IMR-90 (cell line): ENCODE measurements at regions not wholly inside any gene's neighbourhood (a gene's known extent, or its start where the extent isn't known, plus 50 kb on each side); places are given as distances from the start of the nearest gene placed in this dataset.

Source experiments
- ATAC-seq: fragments of 200-7000 bp; cut with Tn5 transposase; 2 replicates; pipeline ENCODE4 v1.9.1; 2020; ENCODE audit warnings: low read depth, mild to moderate bottlenecking, moderate library complexity
- BruUV-seq: library from RNA; stranded (reverse); fragments of 400-500 nt; replicated peaks from 2 replicates; lab custom pipeline; 2021; lab: Mats Ljungman, UMichigan
- CTCF ChIA-PET: fragments of 300-600 bp; formaldehyde crosslinking; extraction: SDS; loops from one replicate; lab custom pipeline; 2021; ENCODE audit warnings: antibody characterized with exemption; lab: Yijun Ruan, JAX
- POLR2A ChIA-PET: fragments of 300-600 bp; sonication (Branson Sonifier 250); formaldehyde crosslinking; loops from one replicate; lab custom pipeline; 2022; ENCODE audit warnings: antibody characterized with exemption; ENCODE audit not compliant: unreplicated experiment; lab: Charles Lee
- DNase-seq: peaks from one replicate; pipeline ENCODE4 v3.0.0; 2013
- H2AFZ ChIP-seq: replicated peaks from 2 replicates; pipeline ENCODE3; 2013; ENCODE audit warnings: low read length, mild to moderate bottlenecking; ENCODE audit not compliant: poor library complexity
- H2AK5ac ChIP-seq: 2 replicates; pipeline ENCODE4 v1.6.1; 2013; ENCODE audit warnings: low read depth, low read length, inconsistent platforms
- H2AK9ac ChIP-seq: replicated peaks from 2 replicates; pipeline ENCODE3; 2013; ENCODE audit warnings: mild to moderate bottlenecking, low read depth, low read length, moderate library complexity; ENCODE audit not compliant: poor library complexity
- H2BK120ac ChIP-seq: 2 replicates; pipeline ENCODE4 v1.6.1; 2013; ENCODE audit warnings: low read depth, low read length, inconsistent platforms
- H2BK15ac ChIP-seq: 3 replicates; pipeline ENCODE4 v1.6.1; 2013; ENCODE audit warnings: low read depth, low read length, inconsistent platforms
- H2BK20ac ChIP-seq: 2 replicates; pipeline ENCODE4 v1.6.1; 2013; ENCODE audit warnings: low read depth, mild to moderate bottlenecking, inconsistent platforms, low read length, moderate library complexity
- H2BK5ac ChIP-seq: 2 replicates; pipeline ENCODE4 v1.6.1; 2013; ENCODE audit warnings: mild to moderate bottlenecking, low read depth, low read length, inconsistent platforms; ENCODE audit not compliant: poor library complexity, severe bottlenecking
- H3K14ac ChIP-seq: replicated peaks from 2 replicates; pipeline ENCODE4 v1.6.1; 2013; ENCODE audit warnings: low read depth, low read length, inconsistent platforms
- H3K18ac ChIP-seq: 2 replicates; pipeline ENCODE4 v1.6.1; 2013; ENCODE audit warnings: low read depth, low read length, control low read depth
- H3K23ac ChIP-seq: 2 replicates; pipeline ENCODE4 v1.6.1; 2013; ENCODE audit warnings: low read depth, low read length, inconsistent platforms
- H3K27ac ChIP-seq: 2 replicates; pipeline ENCODE4 v1.5.1; 2013; ENCODE audit warnings: mild to moderate bottlenecking, control low read depth, low read length; ENCODE audit not compliant: insufficient read depth
- H3K27me3 ChIP-seq: 2 replicates; pipeline ENCODE4 v1.6.1; 2013; ENCODE audit warnings: low read length; ENCODE audit not compliant: control insufficient read depth, insufficient read depth
- H3K36me3 ChIP-seq: 2 replicates; pipeline ENCODE4 v1.6.1; 2013; ENCODE audit warnings: low read length, mixed read lengths; ENCODE audit not compliant: control insufficient read depth, insufficient read depth
- H3K4ac ChIP-seq: 2 replicates; pipeline ENCODE4 v1.6.1; 2013; ENCODE audit warnings: low read depth, low read length, inconsistent platforms
- H3K4me1 ChIP-seq: 2 replicates; pipeline ENCODE4 v1.6.1; 2013; ENCODE audit warnings: low read length, mixed read lengths; ENCODE audit not compliant: control insufficient read depth, insufficient read depth
- H3K4me2 ChIP-seq: 2 replicates; pipeline ENCODE4 v1.6.1; 2013; ENCODE audit warnings: low read depth, mild to moderate bottlenecking, control low read depth, low read length, moderate library complexity
- H3K4me3 ChIP-seq: 2 replicates; pipeline ENCODE4 v1.5.1; 2013; ENCODE audit warnings: low read depth, mild to moderate bottlenecking, control low read depth, low read length, moderate library complexity; ENCODE audit not compliant: insufficient read depth
- H3K56ac ChIP-seq: 2 replicates; pipeline ENCODE4 v1.6.1; 2013; ENCODE audit warnings: low read length, inconsistent platforms; ENCODE audit not compliant: insufficient read depth; ENCODE audit errors: extremely low read depth
- H3K79me1 ChIP-seq, 2 experiments: 2 replicates each; pipeline ENCODE4 v1.6.1; 2013; ENCODE audit warnings: low read length in 2 of 2, inconsistent platforms in 1 of 2, low read depth in 1 of 2
- H3K9ac ChIP-seq: 2 replicates; pipeline ENCODE4 v1.6.1; 2013; ENCODE audit warnings: low read depth, low read length, control low read depth
- H3K9me1 ChIP-seq: 2 replicates; pipeline ENCODE4 v1.6.1; 2013; ENCODE audit warnings: low read length, inconsistent platforms; ENCODE audit not compliant: insufficient read depth
- H3K9me3 ChIP-seq: 2 replicates; pipeline ENCODE4 v1.6.1; 2013; ENCODE audit warnings: low read length; ENCODE audit not compliant: control insufficient read depth, insufficient read depth
- H4K20me1 ChIP-seq: 2 replicates; pipeline ENCODE4 v1.6.1; 2013; ENCODE audit warnings: low read length, inconsistent platforms; ENCODE audit not compliant: insufficient read depth
- H4K5ac ChIP-seq: 2 replicates; pipeline ENCODE4 v1.6.1; 2013; ENCODE audit warnings: mild to moderate bottlenecking, low read depth, low read length, control low read depth
- H4K8ac ChIP-seq, 2 experiments: 2 replicates each; pipeline ENCODE4 v1.6.1; 2013; ENCODE audit warnings: low read depth in 2 of 2, low read length in 2 of 2, control low read depth in 1 of 2, inconsistent platforms in 1 of 2
- H4K91ac ChIP-seq: 2 replicates; pipeline ENCODE4 v1.6.1; 2013; ENCODE audit warnings: low read depth, low read length, inconsistent platforms; ENCODE audit not compliant: insufficient read depth
- BHLHE40 ChIP-seq: fragments of 150-350 bp; IDR thresholded peaks from 2 replicates; pipeline ENCODE4 v1.6.1; 2016; ENCODE audit warnings: mild to moderate bottlenecking, low read depth, low read length
- CEBPB ChIP-seq: IDR thresholded peaks from 2 replicates; pipeline ENCODE4 v1.6.1; 2012; ENCODE audit warnings: low read depth, low read length, improper control_type of control experiment
- CHD1 ChIP-seq: IDR thresholded peaks from 2 replicates; pipeline ENCODE4 v1.6.1; 2012; ENCODE audit warnings: low read depth, low read length, improper control_type of control experiment
- FOS ChIP-seq: fragments of 150-350 bp; IDR thresholded peaks from 2 replicates; pipeline ENCODE4 v1.6.1; 2016; ENCODE audit warnings: low read depth, low read length
- MAFK ChIP-seq: IDR thresholded peaks from 2 replicates; pipeline ENCODE4 v1.6.1; 2012; ENCODE audit warnings: low read depth, low read length, improper control_type of control experiment
- MAZ ChIP-seq: IDR thresholded peaks from 2 replicates; pipeline ENCODE4 v1.6.1; 2012; ENCODE audit warnings: low read depth, mild to moderate bottlenecking, low read length, improper control_type of control experiment, moderate library complexity, borderline replicate concordance
- MXI1 ChIP-seq: IDR thresholded peaks from 2 replicates; pipeline ENCODE4 v1.6.1; 2012; ENCODE audit warnings: low read depth, mild to moderate bottlenecking, low read length, moderate library complexity, borderline replicate concordance
- NFE2L2 ChIP-seq: fragments of 150-350 bp; IDR thresholded peaks from 2 replicates; pipeline ENCODE4 v1.6.1; 2016; ENCODE audit warnings: low read depth, mild to moderate bottlenecking, low read length
- POLR2A ChIP-seq: IDR thresholded peaks from 2 replicates; pipeline ENCODE4 v1.6.1; 2012; ENCODE audit warnings: mild to moderate bottlenecking, low read depth, low read length
- RAD21 ChIP-seq: IDR thresholded peaks from 2 replicates; pipeline ENCODE4 v1.6.1; 2012; ENCODE audit warnings: low read length, improper control_type of control experiment
- RCOR1 ChIP-seq: IDR thresholded peaks from 2 replicates; pipeline ENCODE4 v1.6.1; 2012; ENCODE audit warnings: mild to moderate bottlenecking, low read length, improper control_type of control experiment; ENCODE audit not compliant: insufficient replicate concordance
- RFX5 ChIP-seq: IDR thresholded peaks from 2 replicates; pipeline ENCODE4 v1.8.0; 2012; ENCODE audit warnings: low read depth, mild to moderate bottlenecking, low read length, moderate library complexity
- SMC3 ChIP-seq: fragments of 150-350 bp; IDR thresholded peaks from 2 replicates; pipeline ENCODE4 v1.6.1; 2016; ENCODE audit warnings: low read depth, mild to moderate bottlenecking, antibody characterized with exemption, low read length, moderate library complexity
- dilution Hi-C: fragments of 300-500 bp; cut with HindIII; formaldehyde crosslinking; loops from one replicate; pipeline ENCODE4 v1.14.3; 2018; ENCODE audit warnings: low sequenced_read_pairs; ENCODE audit not compliant: unreplicated experiment
- in situ Hi-C: fragments of 300-500 bp; cut with MboI; formaldehyde crosslinking; loops from 3 replicates; pipeline ENCODE4 v1.14.3; 2019; ENCODE audit warnings: low sequenced_read_pairs, inconsistent platforms, mixed read lengths
- intact Hi-C: fragments of 100-400 bp; cut with micrococcal nuclease; formaldehyde crosslinking; loops from 2 replicates; pipeline ENCODE4 v1.10.0; 2022
- TF ChIP-seq, protein P1 (sequence below): fragments of 150-350 bp; IDR thresholded peaks from 2 replicates; pipeline ENCODE4 v1.6.1; 2017; ENCODE audit warnings: mild to moderate bottlenecking, antibody characterized with exemption, low read length, low read depth
- TF ChIP-seq, protein P2 (sequence below): fragments of 150-350 bp; IDR thresholded peaks from 2 replicates; pipeline ENCODE4 v1.6.1; 2016; ENCODE audit warnings: low read depth, mild to moderate bottlenecking, low read length, moderate library complexity, borderline replicate concordance
- TF ChIP-seq, protein P3 (sequence below): conservative IDR thresholded peaks from 2 replicates; pipeline ENCODE4 v1.5.1; 2012; ENCODE audit warnings: mild to moderate bottlenecking, low read depth, low read length, improper control_type of control experiment

DNA sequence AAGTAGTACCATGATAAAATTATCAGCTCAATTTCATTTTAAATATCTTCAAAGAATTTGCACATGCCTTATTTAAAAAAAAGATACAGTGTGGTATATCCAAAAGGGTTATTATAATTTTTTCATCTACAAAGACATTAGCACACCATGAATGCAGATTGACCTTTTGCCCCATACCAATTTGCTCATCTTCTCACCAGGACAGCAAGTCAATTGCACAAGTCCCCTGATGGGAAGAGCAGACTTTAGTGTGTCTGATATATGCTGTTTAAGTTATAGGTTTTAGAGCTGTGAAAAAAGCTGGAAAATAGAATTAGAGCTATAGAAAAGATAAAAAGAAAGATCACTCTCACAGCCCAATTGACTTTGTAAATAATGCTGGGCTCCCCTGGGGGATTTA is 325.8 kb upstream of the CDH6 start:
- POLR2A ChIA-PET: no interaction called here

More for the DNA sequence above, 325.8 kb upstream of the CDH6 start:
- dilution Hi-C loops (no loop called here), intact Hi-C loops (no loop called here), in situ Hi-C loops (no loop called here)
- no peak overlapping the region for H4K91ac ChIP-seq
- H3K4me1 ChIP-seq: peaks cover 3% of the 10 kb centered on the region; the same call in 1 of the 2 replicates
- no peak overlapping the region for H3K23ac ChIP-seq
- H2AK5ac ChIP-seq: no peak overlapping the region
- no peak overlapping the region for H3K14ac ChIP-seq
- no peak overlapping the region for H2BK5ac ChIP-seq
- H2AFZ ChIP-seq: no peak overlapping the region
- H2BK20ac ChIP-seq: no peak overlapping the region
- H3K9me3 ChIP-seq: no peaks in the 10 kb centered on the region
- H3K36me3 ChIP-seq: no peaks in the 10 kb centered on the region
- H3K79me1 ChIP-seq: no peaks in the 10 kb centered on the region
- H3K4ac ChIP-seq: no peak overlapping the region
- no TSS peak for BruUV-seq
- ATAC-seq (no peak), DNase-seq (no peak)
- no peak overlapping the region for H3K18ac ChIP-seq
- H2BK15ac ChIP-seq: no peak overlapping the region; the same call in 2 of the 3 replicates
- H3K4me2 ChIP-seq: no peak overlapping the region
- no peaks in the 10 kb centered on the region for H3K9me1 ChIP-seq
- no peak overlapping the region for H2BK120ac ChIP-seq
- no peak overlapping the region for H3K9ac ChIP-seq
- no peak overlapping the region for H3K27ac ChIP-seq
- no peaks in the 10 kb centered on the region for H3K27me3 ChIP-seq
- CTCF ChIA-PET: interaction anchor here (0.7 kb wide), 1 partner anchor 14 kb away, joined by 6 read pairs; no protein-coding TSS in a partner anchor
- no peaks in the 10 kb centered on the region for H4K20me1 ChIP-seq
- no peak overlapping the region for H2AK9ac ChIP-seq
- no peak overlapping the region for H4K8ac ChIP-seq
- no peak overlapping the region for H3K56ac ChIP-seq
- no peak overlapping the region for H4K5ac ChIP-seq
- H3K4me3 ChIP-seq: no peak overlapping the region
- no peak for TF ChIP-seq RFX5
- no peak for TF ChIP-seq MAFK
- TF ChIP-seq POLR2A: no peak
- TF ChIP-seq FOS: no peak
- no peak for TF ChIP-seq RAD21
- no peak for TF ChIP-seq BHLHE40
- TF ChIP-seq NFE2L2: no peak
- TF ChIP-seq, protein P1, sequence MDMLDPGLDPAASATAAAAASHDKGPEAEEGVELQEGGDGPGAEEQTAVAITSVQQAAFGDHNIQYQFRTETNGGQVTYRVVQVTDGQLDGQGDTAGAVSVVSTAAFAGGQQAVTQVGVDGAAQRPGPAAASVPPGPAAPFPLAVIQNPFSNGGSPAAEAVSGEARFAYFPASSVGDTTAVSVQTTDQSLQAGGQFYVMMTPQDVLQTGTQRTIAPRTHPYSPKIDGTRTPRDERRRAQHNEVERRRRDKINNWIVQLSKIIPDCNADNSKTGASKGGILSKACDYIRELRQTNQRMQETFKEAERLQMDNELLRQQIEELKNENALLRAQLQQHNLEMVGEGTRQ: no peak
- TF ChIP-seq, protein P2, sequence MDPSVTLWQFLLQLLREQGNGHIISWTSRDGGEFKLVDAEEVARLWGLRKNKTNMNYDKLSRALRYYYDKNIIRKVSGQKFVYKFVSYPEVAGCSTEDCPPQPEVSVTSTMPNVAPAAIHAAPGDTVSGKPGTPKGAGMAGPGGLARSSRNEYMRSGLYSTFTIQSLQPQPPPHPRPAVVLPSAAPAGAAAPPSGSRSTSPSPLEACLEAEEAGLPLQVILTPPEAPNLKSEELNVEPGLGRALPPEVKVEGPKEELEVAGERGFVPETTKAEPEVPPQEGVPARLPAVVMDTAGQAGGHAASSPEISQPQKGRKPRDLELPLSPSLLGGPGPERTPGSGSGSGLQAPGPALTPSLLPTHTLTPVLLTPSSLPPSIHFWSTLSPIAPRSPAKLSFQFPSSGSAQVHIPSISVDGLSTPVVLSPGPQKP: no peak
- TF ChIP-seq, protein P3, sequence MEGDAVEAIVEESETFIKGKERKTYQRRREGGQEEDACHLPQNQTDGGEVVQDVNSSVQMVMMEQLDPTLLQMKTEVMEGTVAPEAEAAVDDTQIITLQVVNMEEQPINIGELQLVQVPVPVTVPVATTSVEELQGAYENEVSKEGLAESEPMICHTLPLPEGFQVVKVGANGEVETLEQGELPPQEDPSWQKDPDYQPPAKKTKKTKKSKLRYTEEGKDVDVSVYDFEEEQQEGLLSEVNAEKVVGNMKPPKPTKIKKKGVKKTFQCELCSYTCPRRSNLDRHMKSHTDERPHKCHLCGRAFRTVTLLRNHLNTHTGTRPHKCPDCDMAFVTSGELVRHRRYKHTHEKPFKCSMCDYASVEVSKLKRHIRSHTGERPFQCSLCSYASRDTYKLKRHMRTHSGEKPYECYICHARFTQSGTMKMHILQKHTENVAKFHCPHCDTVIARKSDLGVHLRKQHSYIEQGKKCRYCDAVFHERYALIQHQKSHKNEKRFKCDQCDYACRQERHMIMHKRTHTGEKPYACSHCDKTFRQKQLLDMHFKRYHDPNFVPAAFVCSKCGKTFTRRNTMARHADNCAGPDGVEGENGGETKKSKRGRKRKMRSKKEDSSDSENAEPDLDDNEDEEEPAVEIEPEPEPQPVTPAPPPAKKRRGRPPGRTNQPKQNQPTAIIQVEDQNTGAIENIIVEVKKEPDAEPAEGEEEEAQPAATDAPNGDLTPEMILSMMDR: no peak
- TF ChIP-seq MAZ: no peak
- TF ChIP-seq CHD1: no peak
- no peak for TF ChIP-seq MXI1
- no peak for TF ChIP-seq SMC3
- no peak for TF ChIP-seq RCOR1
- TF ChIP-seq CEBPB: no peak
